IMR-90 (cell line): ENCODE measurements at regions not wholly inside any gene's neighbourhood (a gene's known extent, or its start where the extent isn't known, plus 50 kb on each side); places are given as distances from the start of the nearest gene placed in this dataset.
A peak's percentile ranks its signal among the peaks of the same experiment; 100 is the strongest.

Experiments
- ATAC-seq: fragments of 200-7000 bp; cut with Tn5 transposase; 2 replicates; pipeline ENCODE4 v1.9.1; 2020; ENCODE audit warnings: low read depth, mild to moderate bottlenecking, moderate library complexity
- BruUV-seq: library from RNA; stranded (reverse); fragments of 400-500 nt; replicated peaks from 2 replicates; lab custom pipeline; 2021; lab: Mats Ljungman, UMichigan
- CTCF ChIA-PET: fragments of 300-600 bp; formaldehyde crosslinking; extraction: SDS; loops from one replicate; lab custom pipeline; 2021; ENCODE audit warnings: antibody characterized with exemption; lab: Yijun Ruan, JAX
- POLR2A ChIA-PET: fragments of 300-600 bp; sonication (Branson Sonifier 250); formaldehyde crosslinking; loops from one replicate; lab custom pipeline; 2022; ENCODE audit warnings: antibody characterized with exemption; ENCODE audit not compliant: unreplicated experiment; lab: Charles Lee
- DNase-seq: peaks from one replicate; pipeline ENCODE4 v3.0.0; 2013
- H2AFZ ChIP-seq: replicated peaks from 2 replicates; pipeline ENCODE3; 2013; ENCODE audit warnings: low read length, mild to moderate bottlenecking; ENCODE audit not compliant: poor library complexity
- H2AK5ac ChIP-seq: 2 replicates; pipeline ENCODE4 v1.6.1; 2013; ENCODE audit warnings: low read depth, low read length, inconsistent platforms
- H2AK9ac ChIP-seq: replicated peaks from 2 replicates; pipeline ENCODE3; 2013; ENCODE audit warnings: mild to moderate bottlenecking, low read depth, low read length, moderate library complexity; ENCODE audit not compliant: poor library complexity
- H2BK120ac ChIP-seq: 2 replicates; pipeline ENCODE4 v1.6.1; 2013; ENCODE audit warnings: low read depth, low read length, inconsistent platforms
- H2BK15ac ChIP-seq: 3 replicates; pipeline ENCODE4 v1.6.1; 2013; ENCODE audit warnings: low read depth, low read length, inconsistent platforms
- H2BK20ac ChIP-seq: 2 replicates; pipeline ENCODE4 v1.6.1; 2013; ENCODE audit warnings: low read depth, mild to moderate bottlenecking, inconsistent platforms, low read length, moderate library complexity
- H2BK5ac ChIP-seq: 2 replicates; pipeline ENCODE4 v1.6.1; 2013; ENCODE audit warnings: mild to moderate bottlenecking, low read depth, low read length, inconsistent platforms; ENCODE audit not compliant: poor library complexity, severe bottlenecking
- H3K14ac ChIP-seq: replicated peaks from 2 replicates; pipeline ENCODE4 v1.6.1; 2013; ENCODE audit warnings: low read depth, low read length, inconsistent platforms
- H3K18ac ChIP-seq: 2 replicates; pipeline ENCODE4 v1.6.1; 2013; ENCODE audit warnings: low read depth, low read length, control low read depth
- H3K23ac ChIP-seq: 2 replicates; pipeline ENCODE4 v1.6.1; 2013; ENCODE audit warnings: low read depth, low read length, inconsistent platforms
- H3K27ac ChIP-seq: 2 replicates; pipeline ENCODE4 v1.5.1; 2013; ENCODE audit warnings: mild to moderate bottlenecking, control low read depth, low read length; ENCODE audit not compliant: insufficient read depth
- H3K27me3 ChIP-seq: 2 replicates; pipeline ENCODE4 v1.6.1; 2013; ENCODE audit warnings: low read length; ENCODE audit not compliant: control insufficient read depth, insufficient read depth
- H3K36me3 ChIP-seq: 2 replicates; pipeline ENCODE4 v1.6.1; 2013; ENCODE audit warnings: low read length, mixed read lengths; ENCODE audit not compliant: control insufficient read depth, insufficient read depth
- H3K4ac ChIP-seq: 2 replicates; pipeline ENCODE4 v1.6.1; 2013; ENCODE audit warnings: low read depth, low read length, inconsistent platforms
- H3K4me1 ChIP-seq: 2 replicates; pipeline ENCODE4 v1.6.1; 2013; ENCODE audit warnings: low read length, mixed read lengths; ENCODE audit not compliant: control insufficient read depth, insufficient read depth
- H3K4me2 ChIP-seq: 2 replicates; pipeline ENCODE4 v1.6.1; 2013; ENCODE audit warnings: low read depth, mild to moderate bottlenecking, control low read depth, low read length, moderate library complexity
- H3K4me3 ChIP-seq: 2 replicates; pipeline ENCODE4 v1.5.1; 2013; ENCODE audit warnings: low read depth, mild to moderate bottlenecking, control low read depth, low read length, moderate library complexity; ENCODE audit not compliant: insufficient read depth
- H3K56ac ChIP-seq: 2 replicates; pipeline ENCODE4 v1.6.1; 2013; ENCODE audit warnings: low read length, inconsistent platforms; ENCODE audit not compliant: insufficient read depth; ENCODE audit errors: extremely low read depth
- H3K79me1 ChIP-seq, 2 experiments: 2 replicates each; pipeline ENCODE4 v1.6.1; 2013; ENCODE audit warnings: low read length in 2 of 2, inconsistent platforms in 1 of 2, low read depth in 1 of 2
- H3K9ac ChIP-seq: 2 replicates; pipeline ENCODE4 v1.6.1; 2013; ENCODE audit warnings: low read depth, low read length, control low read depth
- H3K9me1 ChIP-seq: 2 replicates; pipeline ENCODE4 v1.6.1; 2013; ENCODE audit warnings: low read length, inconsistent platforms; ENCODE audit not compliant: insufficient read depth
- H3K9me3 ChIP-seq: 2 replicates; pipeline ENCODE4 v1.6.1; 2013; ENCODE audit warnings: low read length; ENCODE audit not compliant: control insufficient read depth, insufficient read depth
- H4K20me1 ChIP-seq: 2 replicates; pipeline ENCODE4 v1.6.1; 2013; ENCODE audit warnings: low read length, inconsistent platforms; ENCODE audit not compliant: insufficient read depth
- H4K5ac ChIP-seq: 2 replicates; pipeline ENCODE4 v1.6.1; 2013; ENCODE audit warnings: mild to moderate bottlenecking, low read depth, low read length, control low read depth
- H4K8ac ChIP-seq, 2 experiments: 2 replicates each; pipeline ENCODE4 v1.6.1; 2013; ENCODE audit warnings: low read depth in 2 of 2, low read length in 2 of 2, control low read depth in 1 of 2, inconsistent platforms in 1 of 2
- H4K91ac ChIP-seq: 2 replicates; pipeline ENCODE4 v1.6.1; 2013; ENCODE audit warnings: low read depth, low read length, inconsistent platforms; ENCODE audit not compliant: insufficient read depth
- BHLHE40 ChIP-seq: fragments of 150-350 bp; IDR thresholded peaks from 2 replicates; pipeline ENCODE4 v1.6.1; 2016; ENCODE audit warnings: mild to moderate bottlenecking, low read depth, low read length
- CHD1 ChIP-seq: IDR thresholded peaks from 2 replicates; pipeline ENCODE4 v1.6.1; 2012; ENCODE audit warnings: low read depth, low read length, improper control_type of control experiment
- FOS ChIP-seq: fragments of 150-350 bp; IDR thresholded peaks from 2 replicates; pipeline ENCODE4 v1.6.1; 2016; ENCODE audit warnings: low read depth, low read length
- MAFK ChIP-seq: IDR thresholded peaks from 2 replicates; pipeline ENCODE4 v1.6.1; 2012; ENCODE audit warnings: low read depth, low read length, improper control_type of control experiment
- MAZ ChIP-seq: IDR thresholded peaks from 2 replicates; pipeline ENCODE4 v1.6.1; 2012; ENCODE audit warnings: low read depth, mild to moderate bottlenecking, low read length, improper control_type of control experiment, moderate library complexity, borderline replicate concordance
- MXI1 ChIP-seq: IDR thresholded peaks from 2 replicates; pipeline ENCODE4 v1.6.1; 2012; ENCODE audit warnings: low read depth, mild to moderate bottlenecking, low read length, moderate library complexity, borderline replicate concordance
- POLR2A ChIP-seq: IDR thresholded peaks from 2 replicates; pipeline ENCODE4 v1.6.1; 2012; ENCODE audit warnings: mild to moderate bottlenecking, low read depth, low read length
- RCOR1 ChIP-seq: IDR thresholded peaks from 2 replicates; pipeline ENCODE4 v1.6.1; 2012; ENCODE audit warnings: mild to moderate bottlenecking, low read length, improper control_type of control experiment; ENCODE audit not compliant: insufficient replicate concordance
- RFX5 ChIP-seq: IDR thresholded peaks from 2 replicates; pipeline ENCODE4 v1.8.0; 2012; ENCODE audit warnings: low read depth, mild to moderate bottlenecking, low read length, moderate library complexity
- WGBS, 2 experiments: methylation state at CpG; one replicate each; pipeline versions ENCODE4 v1.1.5 to v1.1.7; 2013; ENCODE audit warnings: missing lambda C conversion rate in 2 of 2; ENCODE audit not compliant: insufficient read length in 1 of 2; ENCODE audit errors: extremely low coverage in 2 of 2; 5-methylcytosine and 5-hydroxymethylcytosine counted together
- dilution Hi-C: fragments of 300-500 bp; cut with HindIII; formaldehyde crosslinking; loops from one replicate; pipeline ENCODE4 v1.14.3; 2018; ENCODE audit warnings: low sequenced_read_pairs; ENCODE audit not compliant: unreplicated experiment
- in situ Hi-C: fragments of 300-500 bp; cut with MboI; formaldehyde crosslinking; loops from 3 replicates; pipeline ENCODE4 v1.14.3; 2019; ENCODE audit warnings: low sequenced_read_pairs, inconsistent platforms, mixed read lengths
- intact Hi-C: fragments of 100-400 bp; cut with micrococcal nuclease; formaldehyde crosslinking; loops from 2 replicates; pipeline ENCODE4 v1.10.0; 2022
- TF ChIP-seq, protein P1 (sequence below): fragments of 150-350 bp; IDR thresholded peaks from 2 replicates; pipeline ENCODE4 v1.6.1; 2016; ENCODE audit warnings: low read depth, mild to moderate bottlenecking, low read length, moderate library complexity, borderline replicate concordance

- H3K4me2 ChIP-seq = no peak overlapping the region
- 0 out of 4 replicates have a peak overlapping the region, but pooled peaks of 1 of the 2 experiments have one; percentile 9 for H4K8ac ChIP-seq
- no peak overlapping the region for H3K4me3 ChIP-seq
- H3K14ac ChIP-seq = no peak overlapping the region
- H4K5ac ChIP-seq = no peak overlapping the region; the same call in 1 of the 2 replicates
- H2BK20ac ChIP-seq = peak overlapping the region; percentile 69; the same call in 1 of the 2 replicates
- ChIA-PET POLR2A (no interaction called here), CTCF (interaction anchor here (1.0 kb wide), 2 partner anchors 9 to 101 kb away, joined by 3 read pairs; no protein-coding TSS in a partner anchor)
- DNase-seq (no peak), ATAC-seq (no peak)
- no peaks in the 10 kb centered on the region for H3K27me3 ChIP-seq
- H4K20me1 ChIP-seq = no peaks in the 10 kb centered on the region
- no peak overlapping the region for H3K9ac ChIP-seq
- H3K4ac ChIP-seq = peak overlapping the region; percentile 60; the same call in 1 of the 2 replicates
- H3K36me3 ChIP-seq = no peaks in the 10 kb centered on the region
- H2AK9ac ChIP-seq = no peak overlapping the region
- in situ Hi-C loops (no loop called here), dilution Hi-C loops (no loop called here), intact Hi-C loops (no loop called here)
- no peaks in the 10 kb centered on the region for H3K9me1 ChIP-seq
- no peaks in the 10 kb centered on the region for H3K79me1 ChIP-seq
- H2BK15ac ChIP-seq = no peak overlapping the region
- H2BK5ac ChIP-seq = peak overlapping the region; percentile 49
- no CpG with 5 or more reads among the region's 3 CpGs for WGBS, 2 experiments
- no peak overlapping the region for H2AK5ac ChIP-seq
- peaks cover 4% of the 10 kb centered on the region; the same call in 1 of the 2 replicates for H3K4me1 ChIP-seq
- H3K18ac ChIP-seq = peak overlapping the region; percentile 41; the same call in 1 of the 2 replicates
- no peak overlapping the region for H3K27ac ChIP-seq
- TF ChIP-seq RFX5 (no peak), RCOR1 (no peak), FOS (no peak), CHD1 (no peak), MXI1 (no peak), BHLHE40 (no peak), MAFK (no peak), MAZ (no peak), POLR2A (no peak)
- TF ChIP-seq, protein P1, sequence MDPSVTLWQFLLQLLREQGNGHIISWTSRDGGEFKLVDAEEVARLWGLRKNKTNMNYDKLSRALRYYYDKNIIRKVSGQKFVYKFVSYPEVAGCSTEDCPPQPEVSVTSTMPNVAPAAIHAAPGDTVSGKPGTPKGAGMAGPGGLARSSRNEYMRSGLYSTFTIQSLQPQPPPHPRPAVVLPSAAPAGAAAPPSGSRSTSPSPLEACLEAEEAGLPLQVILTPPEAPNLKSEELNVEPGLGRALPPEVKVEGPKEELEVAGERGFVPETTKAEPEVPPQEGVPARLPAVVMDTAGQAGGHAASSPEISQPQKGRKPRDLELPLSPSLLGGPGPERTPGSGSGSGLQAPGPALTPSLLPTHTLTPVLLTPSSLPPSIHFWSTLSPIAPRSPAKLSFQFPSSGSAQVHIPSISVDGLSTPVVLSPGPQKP = no peak
- H2AFZ ChIP-seq = no peak overlapping the region
- peaks cover 6% of the 10 kb centered on the region; the same call in 1 of the 2 replicates for H3K9me3 ChIP-seq
- peak overlapping the region; percentile 49; the same call in 1 of the 2 replicates for H2BK120ac ChIP-seq
- no peak overlapping the region for H3K56ac ChIP-seq
- no peak overlapping the region for H3K23ac ChIP-seq
- H4K91ac ChIP-seq = no peak overlapping the region
- no TSS peak for BruUV-seq
Measured at GRCh38 chr18:2442006-2442405, 129.3 kb downstream of the METTL4 start.
